ENCODE measurements at regions not wholly inside any gene's neighbourhood (a gene's known extent, or its start where the extent isn't known, plus 50 kb on each side); places are given as distances from the start of the nearest gene placed in this dataset.

- WGBS (ENCODE audit: extremely low coverage, insufficient read length, low lambda C conversion rate), result no CpG with 5 or more reads among the region's 2 CpGs
- H2AFZ ChIP-seq (ENCODE audit: low read length), result no peak overlapping the region
- H3K27ac Mint-ChIP-seq, result no peak overlapping the region; a peak in 1 of 7 replicates
Measured at GRCh38 chr16:79805621-79806020, 205.1 kb upstream of the MAF start.

More at GRCh38 chr16:79805621-79806020, 205.1 kb upstream of the MAF start:
- H4K20me1 ChIP-seq (ENCODE audit: control insufficient read depth, insufficient read depth, insufficient read length), result no peaks in the 10 kb centered on the region
- no peak overlapping the region for H2AK5ac ChIP-seq (ENCODE audit: insufficient read length, low read length)
- no peak overlapping the region for H2BK5ac ChIP-seq (ENCODE audit: insufficient read length, low read length)
- H3K9me3 Mint-ChIP-seq, result peaks cover 9 to 10% of the 10 kb centered on the region in 2 experiments
- H3K27me3 ChIP-seq (ENCODE audit: insufficient read depth, low read length), result no peaks in the 10 kb centered on the region
- H3K9ac ChIP-seq (ENCODE audit: extremely low read depth, insufficient read length, low read length), result no peak overlapping the region
- no peak for DNase-seq
- no peak overlapping the region for H3K14ac ChIP-seq (ENCODE audit: insufficient read depth, low read length)
- H3K4ac ChIP-seq (ENCODE audit: low read depth, low read length), result no peak overlapping the region
- H3K79me2 ChIP-seq (ENCODE audit: insufficient read depth, low read length), result no peaks in the 10 kb centered on the region
- H2BK120ac ChIP-seq (ENCODE audit: low read depth, low read length, poor library complexity, severe bottlenecking), result no peak overlapping the region
- H3K27me3 Mint-ChIP-seq (ENCODE audit: low read depth), result peaks cover 2% of the 10 kb centered on the region; the same call in 1 of the 2 replicates
- H3K23me2 ChIP-seq (ENCODE audit: insufficient read length, low read depth, low read length, poor library complexity, severe bottlenecking), result no peaks in the 10 kb centered on the region
- H3T11ph ChIP-seq (ENCODE audit: low read length), result no peak overlapping the region
- no peak overlapping the region for H4K8ac ChIP-seq (replicated peaks; ENCODE audit: insufficient read length, low read depth, low read length)
- H3K18ac ChIP-seq (ENCODE audit: insufficient read length, low read depth, low read length), result no peak overlapping the region
- no peak overlapping the region for H3K4me2 ChIP-seq (ENCODE audit: insufficient read depth, insufficient read length, low read length)
- no peak overlapping the region for H3K56ac ChIP-seq (ENCODE audit: insufficient read length, low read depth, low read length)
- H3K4me3 Mint-ChIP-seq, result no peak overlapping the region
- H3K9me3 ChIP-seq (ENCODE audit: control insufficient read depth, low read depth, low read length), result peaks cover 5% of the 10 kb centered on the region
- no peaks in the 10 kb centered on the region for H3K79me1 ChIP-seq (ENCODE audit: insufficient read depth, low read depth, low read length, poor library complexity, severe bottlenecking)
- H3K23ac ChIP-seq (ENCODE audit: insufficient read length, low read depth, low read length), result no peak overlapping the region
- H3K4me1 Mint-ChIP-seq, result peaks cover 16 to 20% of the 10 kb centered on the region in 2 experiments
- peaks cover 0 to 14% (median 7%) of the 10 kb centered on the region in 3 experiments; a peak in 3 of 7 replicates for H3K36me3 Mint-ChIP-seq (ENCODE audit: insufficient read depth in 1 of 3, low read depth in 3 of 3)
- H4K91ac ChIP-seq (ENCODE audit: insufficient read length, low read depth, low read length), result no peak overlapping the region
- H2BK20ac ChIP-seq (ENCODE audit: low read depth, low read length, poor library complexity, severe bottlenecking), result no peak overlapping the region
- no peak overlapping the region for H2BK12ac ChIP-seq (ENCODE audit: insufficient read length, low read depth, low read length)
- H3K4me1 ChIP-seq (ENCODE audit: insufficient read depth, low read length), result peaks cover 3% of the 10 kb centered on the region; the same call in 1 of the 2 replicates
- TF ChIP-seq, protein P1, sequence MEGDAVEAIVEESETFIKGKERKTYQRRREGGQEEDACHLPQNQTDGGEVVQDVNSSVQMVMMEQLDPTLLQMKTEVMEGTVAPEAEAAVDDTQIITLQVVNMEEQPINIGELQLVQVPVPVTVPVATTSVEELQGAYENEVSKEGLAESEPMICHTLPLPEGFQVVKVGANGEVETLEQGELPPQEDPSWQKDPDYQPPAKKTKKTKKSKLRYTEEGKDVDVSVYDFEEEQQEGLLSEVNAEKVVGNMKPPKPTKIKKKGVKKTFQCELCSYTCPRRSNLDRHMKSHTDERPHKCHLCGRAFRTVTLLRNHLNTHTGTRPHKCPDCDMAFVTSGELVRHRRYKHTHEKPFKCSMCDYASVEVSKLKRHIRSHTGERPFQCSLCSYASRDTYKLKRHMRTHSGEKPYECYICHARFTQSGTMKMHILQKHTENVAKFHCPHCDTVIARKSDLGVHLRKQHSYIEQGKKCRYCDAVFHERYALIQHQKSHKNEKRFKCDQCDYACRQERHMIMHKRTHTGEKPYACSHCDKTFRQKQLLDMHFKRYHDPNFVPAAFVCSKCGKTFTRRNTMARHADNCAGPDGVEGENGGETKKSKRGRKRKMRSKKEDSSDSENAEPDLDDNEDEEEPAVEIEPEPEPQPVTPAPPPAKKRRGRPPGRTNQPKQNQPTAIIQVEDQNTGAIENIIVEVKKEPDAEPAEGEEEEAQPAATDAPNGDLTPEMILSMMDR (conservative IDR thresholded peaks at IDR 0.05), result no peak
- no peak overlapping the region for H3K27ac ChIP-seq (ENCODE audit: insufficient read length, low read depth, low read length)
- no peak overlapping the region for H2BK15ac ChIP-seq (ENCODE audit: low read depth, low read length)
- H4K5ac ChIP-seq (ENCODE audit: insufficient read length, low read depth, low read length), result no peak overlapping the region

Data from H9 (cell line).